Glutamatergic neuron (in vitro differentiated cells): ENCODE measurements at regions not wholly inside any gene's neighbourhood (a gene's known extent, or its start where the extent isn't known, plus 50 kb on each side); places are given as distances from the start of the nearest gene placed in this dataset.

Source experiments
- DNase-seq: peaks from one replicate; pipeline ENCODE4 v3.0.0; 2022
- H3K27ac Mint-ChIP-seq: one replicate; pipeline ENCODE4 v1.8.0; 2020; ENCODE audit warnings: mild to moderate bottlenecking, mixed read lengths, inconsistent platforms; ENCODE audit not compliant: unreplicated experiment
- H3K27me3 Mint-ChIP-seq: one replicate; pipeline ENCODE4 v1.8.0; 2020; ENCODE audit warnings: mild to moderate bottlenecking, moderate library complexity, mixed read lengths, inconsistent platforms; ENCODE audit not compliant: unreplicated experiment
- H3K36me3 Mint-ChIP-seq: one replicate; pipeline ENCODE4 v1.8.0; 2020; ENCODE audit warnings: mild to moderate bottlenecking, mixed read lengths, inconsistent platforms; ENCODE audit not compliant: unreplicated experiment
- H3K4me1 Mint-ChIP-seq: one replicate; pipeline ENCODE4 v1.8.0; 2020; ENCODE audit warnings: mild to moderate bottlenecking, low read depth, mixed read lengths, inconsistent platforms; ENCODE audit not compliant: unreplicated experiment
- H3K4me3 Mint-ChIP-seq: one replicate; pipeline ENCODE4 v1.8.0; 2020; ENCODE audit warnings: mild to moderate bottlenecking, mixed read lengths, inconsistent platforms; ENCODE audit not compliant: unreplicated experiment
- H3K9me3 Mint-ChIP-seq: one replicate; pipeline ENCODE4 v1.8.0; 2020; ENCODE audit warnings: mild to moderate bottlenecking, moderate library complexity, mixed read lengths, inconsistent platforms; ENCODE audit not compliant: unreplicated experiment
- TF ChIP-seq, protein P1 (sequence below): fragments of 200-600 bp; sonication (generic); IDR thresholded peaks from one replicate; pipeline ENCODE4 v1.5.0; 2021; ENCODE audit not compliant: partially characterized antibody, unreplicated experiment

DNA sequence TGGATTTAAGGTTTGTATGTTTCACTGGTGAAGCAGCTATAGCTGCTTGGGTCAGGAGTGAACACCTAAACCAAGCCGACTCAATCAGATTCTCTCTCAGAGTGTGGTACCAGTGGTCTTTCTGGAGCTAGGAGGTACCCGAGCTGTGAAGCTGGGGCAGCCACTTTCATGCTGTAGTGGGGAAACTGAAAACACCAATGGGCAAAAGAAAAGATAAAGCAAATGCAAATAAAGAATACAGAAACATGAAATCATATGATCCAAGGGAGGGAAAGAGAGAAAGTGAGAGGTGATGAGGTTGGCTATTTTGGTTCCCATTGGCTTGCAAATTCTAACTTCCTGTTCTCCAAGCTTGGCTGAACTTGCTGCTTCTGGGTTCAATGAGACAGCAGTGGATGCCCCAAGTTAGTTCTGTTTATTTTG lies 212.3 kb upstream of the CFAP20DC start:
- Mint-ChIP-seq H3K27me3 (no peaks in the 10 kb centered on the region), H3K4me3 (no peak overlapping the region), H3K9me3 (no peaks in the 10 kb centered on the region), H3K27ac (no peak overlapping the region), H3K4me1 (peaks cover 5% of the 10 kb centered on the region), H3K36me3 (no peaks in the 10 kb centered on the region)
- TF ChIP-seq, protein P1, sequence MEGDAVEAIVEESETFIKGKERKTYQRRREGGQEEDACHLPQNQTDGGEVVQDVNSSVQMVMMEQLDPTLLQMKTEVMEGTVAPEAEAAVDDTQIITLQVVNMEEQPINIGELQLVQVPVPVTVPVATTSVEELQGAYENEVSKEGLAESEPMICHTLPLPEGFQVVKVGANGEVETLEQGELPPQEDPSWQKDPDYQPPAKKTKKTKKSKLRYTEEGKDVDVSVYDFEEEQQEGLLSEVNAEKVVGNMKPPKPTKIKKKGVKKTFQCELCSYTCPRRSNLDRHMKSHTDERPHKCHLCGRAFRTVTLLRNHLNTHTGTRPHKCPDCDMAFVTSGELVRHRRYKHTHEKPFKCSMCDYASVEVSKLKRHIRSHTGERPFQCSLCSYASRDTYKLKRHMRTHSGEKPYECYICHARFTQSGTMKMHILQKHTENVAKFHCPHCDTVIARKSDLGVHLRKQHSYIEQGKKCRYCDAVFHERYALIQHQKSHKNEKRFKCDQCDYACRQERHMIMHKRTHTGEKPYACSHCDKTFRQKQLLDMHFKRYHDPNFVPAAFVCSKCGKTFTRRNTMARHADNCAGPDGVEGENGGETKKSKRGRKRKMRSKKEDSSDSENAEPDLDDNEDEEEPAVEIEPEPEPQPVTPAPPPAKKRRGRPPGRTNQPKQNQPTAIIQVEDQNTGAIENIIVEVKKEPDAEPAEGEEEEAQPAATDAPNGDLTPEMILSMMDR: no peak
- no peak for DNase-seq

- H3K27me3 Mint-ChIP-seq: no peaks in the 10 kb centered on the region
Observed at GRCh38 chr3:59261009-59261408, 211.2 kb upstream of the CFAP20DC start.

DNA sequence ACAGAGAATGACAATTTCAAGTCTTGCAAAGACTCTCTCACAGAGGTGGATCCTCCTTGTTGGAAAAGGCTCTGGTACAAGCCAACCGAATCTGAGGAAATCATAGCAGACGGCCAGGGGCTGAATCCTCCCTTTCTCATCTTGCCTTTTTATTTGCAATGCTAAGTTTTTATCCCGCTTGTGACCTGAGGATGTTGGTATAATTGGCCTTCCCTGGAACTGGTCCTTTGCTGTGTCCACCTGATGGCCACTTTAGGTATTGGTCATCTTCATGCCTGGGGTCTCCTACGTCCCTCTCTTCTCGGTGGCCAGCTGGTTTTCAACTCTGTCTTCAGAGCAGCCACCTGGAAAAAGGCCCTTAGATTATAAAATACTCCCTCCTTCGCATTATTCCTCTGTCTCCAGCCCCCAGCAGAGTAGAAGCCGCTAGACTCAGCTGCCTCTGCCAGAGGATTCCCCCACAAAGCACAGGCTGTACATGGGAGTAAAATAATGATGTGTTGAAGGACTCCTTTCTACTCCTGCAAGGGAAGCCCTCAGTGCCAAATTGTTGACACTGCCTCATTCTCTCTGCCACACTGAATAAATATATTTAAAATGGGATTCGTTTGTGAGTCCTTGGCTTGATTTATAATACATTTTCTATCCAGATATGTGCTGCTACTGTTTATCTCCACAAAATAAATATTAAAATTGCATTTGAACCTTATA lies 208.9 kb upstream of the CFAP20DC start:
- TF ChIP-seq, protein P1: peak; percentile 23
- H3K36me3 Mint-ChIP-seq: no peaks in the 10 kb centered on the region
- H3K4me1 Mint-ChIP-seq: peaks cover 5% of the 10 kb centered on the region
- no peaks in the 10 kb centered on the region for H3K9me3 Mint-ChIP-seq
- no peak overlapping the region for H3K4me3 Mint-ChIP-seq
- H3K27me3 Mint-ChIP-seq: no peaks in the 10 kb centered on the region
- no peak overlapping the region for H3K27ac Mint-ChIP-seq
- DNase-seq: no peak

More at GRCh38 chr3:59261009-59261408, 211.2 kb upstream of the CFAP20DC start:
- no peaks in the 10 kb centered on the region for H3K36me3 Mint-ChIP-seq
- TF ChIP-seq, protein P1: no peak
- H3K27ac Mint-ChIP-seq: no peak overlapping the region
- DNase-seq: no peak
- H3K4me3 Mint-ChIP-seq: no peak overlapping the region
- H3K4me1 Mint-ChIP-seq: peaks cover 5% of the 10 kb centered on the region
- H3K9me3 Mint-ChIP-seq: no peaks in the 10 kb centered on the region

- TF ChIP-seq, protein P1: no peak
- peaks cover 5% of the 10 kb centered on the region for H3K4me1 Mint-ChIP-seq
- H3K36me3 Mint-ChIP-seq: no peaks in the 10 kb centered on the region
- H3K27ac Mint-ChIP-seq: no peak overlapping the region
- H3K9me3 Mint-ChIP-seq: no peaks in the 10 kb centered on the region
- no peak for DNase-seq
- no peak overlapping the region for H3K4me3 Mint-ChIP-seq
- peaks cover 2% of the 10 kb centered on the region for H3K27me3 Mint-ChIP-seq
Observed at GRCh38 chr3:59257506-59257905, 207.7 kb upstream of the CFAP20DC start.

- Mint-ChIP-seq H3K4me1 (peaks cover 5% of the 10 kb centered on the region), H3K27ac (no peak overlapping the region), H3K9me3 (no peaks in the 10 kb centered on the region), H3K27me3 (peaks cover 2% of the 10 kb centered on the region), H3K4me3 (no peak overlapping the region), H3K36me3 (no peaks in the 10 kb centered on the region)
- TF ChIP-seq, protein P1: no peak
- no peak for DNase-seq
Observed at GRCh38 chr3:59256230-59256629, 206.4 kb upstream of the CFAP20DC start.
